GM10266 (cell line): ENCODE measurements at regions not wholly inside any gene's neighbourhood (a gene's known extent, or its start where the extent isn't known, plus 50 kb on each side); places are given as distances from the start of the nearest gene placed in this dataset.

Experiments used
- DNase-seq: peaks from one replicate; pipeline ENCODE4 v3.0.0; 2012; ENCODE audit errors: extremely low spot score
- CTCF ChIP-seq: IDR thresholded peaks from 2 replicates; pipeline ENCODE4 v1.5.1; 2012; ENCODE audit warnings: mild to moderate bottlenecking, low read depth; ENCODE audit not compliant: control insufficient read depth, insufficient read depth; ENCODE audit errors: missing control alignments

DNA sequence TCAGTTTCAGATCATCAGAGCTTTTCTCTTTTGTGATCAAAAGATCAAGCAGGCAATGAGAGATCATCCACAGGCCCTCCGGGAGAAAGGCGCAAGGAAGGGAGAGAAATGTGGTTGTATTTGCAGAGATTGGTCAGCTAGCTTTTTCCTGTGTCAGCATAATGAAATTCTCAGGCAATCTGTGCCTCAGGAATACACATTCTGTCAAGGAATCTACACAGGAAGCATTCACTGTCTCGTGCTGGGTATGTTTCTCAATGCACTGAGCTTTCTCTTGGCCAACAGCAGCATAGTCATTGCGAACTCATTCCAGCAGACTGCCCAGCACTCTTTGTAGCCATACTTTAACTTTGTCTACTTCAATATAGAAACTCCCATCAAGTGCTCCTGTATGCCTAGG is 413.7 kb downstream of the PPP3CA start:
- no peak for TF ChIP-seq CTCF
- DNase-seq = no peak

GRCh38 chr4:100929758-100930157 is 411.9 kb upstream of the EMCN start:
- no peak for TF ChIP-seq CTCF
- DNase-seq = no peak

DNA sequence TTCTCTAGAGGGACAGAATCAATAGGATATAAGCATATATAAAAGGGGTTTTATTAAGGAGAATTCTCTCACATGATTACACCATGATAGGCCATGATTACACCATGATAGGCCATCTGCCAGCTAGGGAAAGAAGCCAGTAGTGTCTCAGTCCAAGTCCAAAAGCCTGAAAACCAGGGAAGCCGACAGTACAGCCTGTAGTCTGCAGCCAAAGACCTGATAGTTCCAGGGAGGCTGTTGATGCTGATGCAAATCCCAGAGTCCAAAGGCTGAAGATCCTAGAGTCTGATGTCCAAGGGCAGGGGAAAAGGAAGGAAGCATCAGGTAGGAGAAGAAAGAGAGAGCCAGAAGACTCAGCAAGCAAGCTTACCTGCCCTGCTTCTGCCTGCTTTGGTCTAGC is 411.3 kb upstream of the EMCN start:
- TF ChIP-seq CTCF = no peak
- DNase-seq = no peak

- no peak for TF ChIP-seq CTCF
- DNase-seq = no peak
Observed at GRCh38 chr4:100926039-100926717, 408.4 kb upstream of the EMCN start.

- no peak for TF ChIP-seq CTCF
Observed at GRCh38 chr4:100913685-100914084, 395.9 kb upstream of the EMCN start.

GRCh38 chr4:100908540-100908939 is 390.7 kb upstream of the EMCN start:
- no peak for TF ChIP-seq CTCF
- no peak for DNase-seq

More at GRCh38 chr4:100913685-100914084, 395.9 kb upstream of the EMCN start:
- no peak for DNase-seq
